Pancreas (tissue), 10 donors: ENCODE measurements at regions not wholly inside any gene's neighbourhood (a gene's known extent, or its start where the extent isn't known, plus 50 kb on each side); places are given as distances from the start of the nearest gene placed in this dataset.

Experiments
- ATAC-seq, 4 donors: fragments of 200-7000 bp; cut with Tn5 transposase; one replicate each; pipeline versions ENCODE4 v1.8.0 to v1.9.1; 2020; ENCODE audit warnings: mild to moderate bottlenecking in 4 of 4, moderate library complexity in 4 of 4
- DNase-seq, 6 donors: peaks; one replicate each; pipeline ENCODE4 v3.0.0-alpha.2; 2020
- FAIRE-seq: peaks from 2 replicates; lab custom pipeline; 2012; peaks lifted over from hg19 to GRCh38; lab: Jason Lieb, UNC
- H3K27ac ChIP-seq, 4 donors: fragments of 200-600 bp; sonication (generic); 1 replicate in 3 of 4; 2 replicates in 1 of 4; pipeline versions ENCODE4 v1.5.0 to v1.8.0; 2020
- H3K27me3 ChIP-seq, 4 donors: fragments of 200-600 bp; one replicate each; pipeline ENCODE4 v1.8.0; 2021
- H3K36me3 ChIP-seq, 3 donors: fragments of 200-600 bp; sonication (generic) in 1 of 3; one replicate each; pipeline versions ENCODE4 v1.5.0 to v1.8.0; 2020 to 2021
- H3K4me1 ChIP-seq, 3 donors: fragments of 200-600 bp; one replicate each; pipeline ENCODE4 v1.8.0; 2021
- H3K4me3 ChIP-seq, 4 donors: fragments of 200-600 bp; sonication (generic) in 2 of 4; one replicate each; pipeline versions ENCODE4 v1.5.0 to v1.8.0; 2020 to 2021
- H3K9me3 ChIP-seq, 4 donors: fragments of 200-600 bp; one replicate each; pipeline ENCODE4 v1.8.0; 2021
- CTCF ChIP-seq, 4 donors: fragments of 200-600 bp; sonication (generic) in 3 of 4; IDR thresholded peaks; one replicate each; pipeline versions ENCODE4 v1.5.0 to v1.8.0; 2021; ENCODE audit warnings: antibody characterized with exemption in 4 of 4
- WGBS, 2 donors: extraction: QIAGEN DNeasy Blood & Tissue Kit; methylation state at CpG; one replicate each; pipeline ENCODE4 v1.1.7; 2013; 5-methylcytosine and 5-hydroxymethylcytosine counted together
- intact Hi-C, 3 donors: fragments of 100-400 bp; cut with DNase I; formaldehyde crosslinking; loops; one replicate each; pipeline versions ENCODE4 v1.11.1 to v1.14.2; 2022
- donor health status: healthy with polysubstance abuse.
- donor health status: DM: no; HTN: no; CAD: no; lungs with moderate emphysema.
- donor health status: DM: no; HTN: no; CAD: no.
- donor health status: control.
- donor health status: control.
- donor health status: Bipolar disorder and iron deficiency.
- donor health status: DM: yes; HTN: yes; CAD: no.
- donor health status: DM: no; HTN: no; CAD: no.
- donor health status: DM: no; HTN: no; CAD: no.
- donor health status: DM: yes; HTN: yes; CAD: no.

GRCh38 chr6:112450663-112451062, 103.5 kb downstream of the RFPL4B start:
- no peak for FAIRE-seq
- Histone ChIP-seq H3K36me3 (no peaks in the 10 kb centered on the region), H3K27ac (no peak overlapping the region), H3K4me3 (no peak overlapping the region), H3K4me1 (no peaks in the 10 kb centered on the region), H3K27me3 (no peaks in the 10 kb centered on the region), H3K9me3 (peaks cover 0 to 3% (median 0%) of the 10 kb centered on the region in 4 donors)
- intact Hi-C loops: no loop called here
- TF ChIP-seq CTCF (IDR thresholded peaks at IDR 0.05): no peak
- DNase-seq: no peak
- ATAC-seq: no peak

- intact Hi-C loops: no loop called here
- Histone ChIP-seq H3K27ac (no peak overlapping the region), H3K4me3 (no peak overlapping the region), H3K9me3 (no peaks in the 10 kb centered on the region), H3K36me3 (no peaks in the 10 kb centered on the region), H3K27me3 (no peaks in the 10 kb centered on the region), H3K4me1 (no peaks in the 10 kb centered on the region)
- ATAC-seq: no peak
- no peak for DNase-seq
- WGBS, 2 donors: 74 to 78% methylated on average over 1 of the region's 1 CpG
- no peak for TF ChIP-seq CTCF (IDR thresholded peaks at IDR 0.05)
- no peak for FAIRE-seq
Measured at GRCh38 chr6:112457886-112458285, 110.8 kb downstream of the RFPL4B start.

GRCh38 chr6:112459758-112460304, 112.7 kb downstream of the RFPL4B start:
- Histone ChIP-seq H3K9me3 (no peaks in the 10 kb centered on the region), H3K27ac (no peak overlapping the region), H3K36me3 (no peaks in the 10 kb centered on the region), H3K27me3 (no peaks in the 10 kb centered on the region), H3K4me1 (no peaks in the 10 kb centered on the region), H3K4me3 (no peak overlapping the region)
- intact Hi-C loops: no loop called here
- FAIRE-seq (no peak), DNase-seq (no peak), ATAC-seq (no peak)
- TF ChIP-seq CTCF (IDR thresholded peaks at IDR 0.05): no peak
- 20 to 31% methylated on average over 2 of the region's 2 CpGs for WGBS, 2 donors

- H3K9me3 ChIP-seq: no peaks in the 10 kb centered on the region
- no peak for TF ChIP-seq CTCF (IDR thresholded peaks at IDR 0.05)
- no peak for DNase-seq
- intact Hi-C loops: no loop called here
- no peak overlapping the region for H3K27ac ChIP-seq
- H3K36me3 ChIP-seq: no peaks in the 10 kb centered on the region
- H3K4me3 ChIP-seq: no peak overlapping the region
- peaks cover 0 to 1% (median 0%) of the 10 kb centered on the region in 3 donors for H3K4me1 ChIP-seq
- H3K27me3 ChIP-seq: no peaks in the 10 kb centered on the region
- no peak for FAIRE-seq
- no peak for ATAC-seq
- 51 to 64% methylated on average over 8 of the region's 8 CpGs for WGBS, 2 donors
Measured at GRCh38 chr6:112464901-112465665, 118.0 kb downstream of the RFPL4B start.
